Vagina (tissue), 2 donors: ENCODE measurements at regions not wholly inside any gene's neighbourhood (a gene's known extent, or its start where the extent isn't known, plus 50 kb on each side); places are given as distances from the start of the nearest gene placed in this dataset.

Source experiments
- CTCF ChIP-seq, 3 experiments: fragments of 450-650 bp in 2 of 3; fragments of 200-600 bp in 1 of 3; sonication (generic) in 1 of 3; IDR thresholded peaks; one replicate each; pipeline ENCODE4 v1.5.1; 2017 to 2019; ENCODE audit warnings: antibody characterized with exemption in 3 of 3, mild to moderate bottlenecking in 2 of 3, moderate library complexity in 2 of 3
- POLR2A ChIP-seq, 2 donors: fragments of 450-650 bp; IDR thresholded peaks; one replicate each; pipeline ENCODE4 v1.6.1; 2017; ENCODE audit warnings: antibody characterized with exemption in 2 of 2, mild to moderate bottlenecking in 2 of 2, moderate library complexity in 2 of 2
- POLR2AphosphoS5 ChIP-seq, 2 donors: sonication (generic); formaldehyde crosslinking; IDR thresholded peaks; one replicate each; pipeline ENCODE4 v1.9.0; 2017; ENCODE audit warnings: antibody characterized with exemption in 2 of 2, mild to moderate bottlenecking in 2 of 2, low read depth in 1 of 2; ENCODE audit not compliant: insufficient read depth in 1 of 2

DNA sequence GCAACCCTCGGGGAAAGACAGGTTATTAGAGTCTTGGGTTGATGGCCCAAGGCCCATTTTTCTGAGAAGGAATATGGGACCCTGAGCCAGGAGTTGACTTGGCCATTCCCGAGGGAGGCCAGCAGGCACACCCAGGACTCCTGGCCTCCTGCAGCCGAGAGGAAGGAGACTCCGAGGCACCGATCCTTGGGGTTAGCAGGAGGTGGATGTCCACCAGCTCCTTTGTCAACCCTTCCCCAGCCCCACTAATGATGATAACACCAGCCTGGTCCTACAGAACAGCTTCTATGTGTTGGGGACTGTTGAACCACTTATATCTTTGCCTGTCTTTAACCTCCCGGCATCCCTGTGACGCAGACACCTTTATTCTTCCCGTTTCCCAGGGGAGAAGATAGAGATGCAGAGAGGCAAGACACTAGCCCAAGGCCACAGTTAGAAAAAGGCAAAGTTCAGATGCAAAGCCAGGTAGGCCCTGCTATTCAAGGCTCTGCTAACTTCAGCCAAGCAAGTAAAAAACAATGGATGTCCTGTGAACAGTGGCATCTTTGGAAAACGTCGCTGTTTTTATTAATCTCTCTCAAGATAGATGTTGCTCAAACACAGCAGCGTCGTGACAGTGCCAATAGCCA lies 767.3 kb upstream of the TBX3 start:
- TF ChIP-seq POLR2A (IDR thresholded peaks at IDR 0.05) (no peak), CTCF (IDR thresholded peaks at IDR 0.05) (no peak), POLR2AphosphoS5 (IDR thresholded peaks at IDR 0.05; ENCODE audit: insufficient read depth in 1 of 2, low read depth in 1 of 2) (no peak)
